GM18868 (cell line): ENCODE measurements at regions not wholly inside any gene's neighbourhood (a gene's known extent, or its start where the extent isn't known, plus 50 kb on each side); places are given as distances from the start of the nearest gene placed in this dataset.

Source experiments
- ATAC-seq: cut with Tn5 transposase; IDR thresholded peaks from one replicate; pipeline ENCODE4 v1.9.1; 2021; ENCODE audit warnings: mild to moderate bottlenecking, moderate library complexity; ENCODE audit not compliant: unreplicated experiment

DNA sequence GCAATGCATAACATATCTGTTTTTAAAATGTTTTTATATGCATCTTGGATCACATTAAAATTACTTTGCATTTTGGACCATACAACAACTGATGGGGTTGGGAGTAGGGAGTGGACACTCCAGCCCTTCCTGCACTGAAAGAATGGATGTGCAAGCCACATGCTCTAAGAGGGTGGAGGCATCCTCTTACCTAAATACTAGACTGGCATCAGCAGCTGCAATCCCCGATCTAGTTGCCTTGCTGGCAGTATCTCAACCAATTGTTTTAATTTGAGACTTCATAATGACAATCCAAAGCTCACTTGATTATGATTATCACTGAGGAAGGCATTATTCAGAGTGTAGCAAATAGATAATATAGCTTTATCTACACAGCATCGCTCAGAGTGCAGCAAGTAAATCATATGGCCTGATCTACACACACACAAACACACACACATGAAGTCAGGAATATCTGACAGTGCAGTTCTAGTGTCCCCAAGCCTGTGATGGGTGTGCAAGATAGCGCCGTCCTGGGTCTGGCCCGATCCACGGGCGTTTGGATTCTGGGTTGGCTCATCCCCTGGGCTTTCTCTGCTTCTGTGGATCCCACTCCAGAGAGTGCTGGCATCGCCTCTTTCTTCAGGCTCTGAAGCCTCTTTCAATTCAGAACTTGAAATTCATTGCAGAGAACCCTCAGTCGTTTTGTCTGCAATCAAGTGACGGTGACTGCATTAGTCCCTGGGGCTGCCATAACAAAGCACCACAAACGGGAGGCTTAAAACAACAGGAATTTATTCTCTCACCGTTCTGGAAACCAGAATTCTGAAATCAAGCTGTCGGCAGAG, 181.3 kb downstream of the ETS2 start:
- ATAC-seq, result no peak

DNA sequence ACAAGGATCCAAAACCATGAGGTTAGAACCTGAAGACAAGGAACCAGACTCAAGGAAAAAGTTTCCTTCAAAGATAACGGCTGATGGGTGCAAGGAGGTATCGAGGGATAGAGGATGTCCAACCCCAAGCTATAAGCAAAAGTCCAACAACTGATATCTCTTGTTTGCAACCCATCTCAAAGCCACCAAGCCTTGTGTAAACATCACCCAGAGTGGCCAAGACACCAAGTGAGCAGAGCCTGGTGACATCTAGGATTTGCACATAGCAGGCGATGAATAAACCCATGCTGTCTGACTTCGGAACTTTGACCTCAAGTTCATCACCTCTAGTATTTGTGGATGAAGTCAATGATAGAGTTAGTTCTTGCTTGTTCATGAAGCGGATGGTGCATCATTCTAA, 180.7 kb downstream of the ETS2 start:
- no peak for ATAC-seq

DNA sequence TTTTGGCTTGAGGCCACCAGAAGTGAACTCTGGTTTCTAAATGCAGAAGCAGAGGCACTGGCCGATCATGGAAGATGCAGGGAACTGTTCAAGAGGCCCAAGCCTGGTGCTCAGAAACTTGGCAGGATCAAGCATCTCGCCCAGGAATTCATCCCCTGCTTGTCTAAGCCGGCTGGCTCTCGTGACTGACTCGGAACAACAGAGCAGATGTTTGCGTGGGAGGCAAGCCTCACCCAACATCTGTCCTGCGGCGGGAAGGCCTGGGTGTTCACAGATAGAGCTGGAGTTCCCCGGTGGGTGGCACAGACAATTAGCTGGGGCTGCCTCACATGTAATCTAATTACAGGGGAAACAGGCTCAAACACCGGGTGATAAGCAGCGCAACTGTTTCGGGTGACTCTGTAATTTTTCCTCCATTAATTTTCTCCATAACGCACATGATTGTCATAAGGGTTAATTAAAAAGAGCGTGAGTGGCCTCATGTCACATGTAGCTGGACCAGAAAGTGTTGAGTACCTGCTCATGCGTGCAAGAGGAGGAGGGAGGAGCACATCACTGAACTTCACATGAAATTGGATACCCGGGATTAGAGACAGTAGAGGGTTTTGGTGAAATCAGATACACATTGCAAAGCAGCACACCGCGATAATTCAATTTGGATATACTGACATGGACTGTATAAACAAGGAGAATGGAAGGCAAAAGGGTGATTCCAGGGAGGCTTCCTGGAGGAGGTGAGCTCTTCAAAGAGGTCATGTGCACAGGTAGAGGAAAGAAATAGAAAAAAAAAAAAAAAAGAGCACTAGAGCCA, 180.0 kb downstream of the ETS2 start:
- ATAC-seq, result peak; percentile 90

DNA sequence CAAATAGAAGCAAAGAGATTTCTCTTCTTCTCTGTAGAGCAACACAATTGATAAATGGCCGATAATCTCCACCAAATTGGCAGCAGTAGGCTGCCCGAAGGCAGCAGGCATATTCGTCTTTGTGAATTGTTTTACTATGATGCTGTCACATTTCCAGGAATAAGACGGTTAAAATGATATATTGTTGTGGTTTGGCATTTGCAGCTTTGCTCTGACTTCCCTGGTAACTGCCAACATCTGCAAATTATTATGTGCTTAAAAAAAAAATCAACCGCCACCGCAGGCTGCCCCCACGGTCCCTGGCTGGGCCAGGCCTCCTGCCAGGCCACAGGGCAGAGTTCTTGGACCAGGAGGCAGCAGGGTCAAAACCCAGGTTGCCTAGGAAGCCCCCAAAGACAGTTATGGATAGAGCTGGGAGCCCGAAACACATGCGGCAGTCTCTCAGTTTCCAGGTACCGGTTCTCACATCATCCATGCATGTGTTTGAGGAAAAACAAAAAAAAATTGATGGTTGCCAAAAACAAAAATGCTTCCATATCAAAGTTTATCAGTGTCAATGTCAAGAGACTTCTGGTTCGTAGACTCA, 179.3 kb downstream of the ETS2 start:
- ATAC-seq, result no peak

DNA sequence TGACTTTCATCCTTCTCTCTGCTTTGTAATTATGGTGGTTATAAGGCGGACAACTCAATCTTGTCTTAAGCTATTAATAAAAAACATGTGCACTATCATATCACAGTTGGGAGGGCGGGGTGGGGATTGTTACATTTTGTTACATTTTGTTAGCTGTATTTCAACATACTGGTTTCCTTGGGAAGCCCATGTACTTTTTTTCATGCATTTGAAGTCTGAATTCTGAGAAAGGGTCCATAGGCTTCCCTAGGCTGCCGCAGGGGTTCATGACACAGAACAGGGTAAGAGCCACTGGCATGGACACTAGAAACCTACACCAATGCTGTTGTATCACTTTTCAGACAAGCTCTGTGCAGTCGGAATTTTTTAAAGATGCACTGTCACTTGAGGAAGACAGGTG, 178.8 kb downstream of the ETS2 start:
- ATAC-seq, result no peak

DNA sequence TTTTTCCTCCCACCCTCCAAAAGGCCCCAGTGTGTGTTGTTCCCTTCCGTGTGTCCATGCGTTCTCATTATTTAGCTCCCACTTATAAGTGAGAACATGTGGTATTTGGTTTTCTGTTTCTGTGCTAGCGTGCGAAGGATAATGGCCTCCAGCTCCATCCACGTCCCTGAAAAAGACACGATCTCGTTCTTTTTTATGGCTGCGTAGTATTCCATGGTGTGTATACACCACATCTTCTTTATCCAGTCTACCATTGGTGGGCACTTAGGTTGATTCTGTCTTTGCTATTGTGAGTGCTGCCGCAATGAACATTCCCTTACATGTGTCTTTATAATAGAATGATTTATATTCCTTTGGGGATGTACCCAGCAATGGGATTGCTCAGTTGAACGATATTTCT, 177.8 kb downstream of the ETS2 start:
- no peak for ATAC-seq

DNA sequence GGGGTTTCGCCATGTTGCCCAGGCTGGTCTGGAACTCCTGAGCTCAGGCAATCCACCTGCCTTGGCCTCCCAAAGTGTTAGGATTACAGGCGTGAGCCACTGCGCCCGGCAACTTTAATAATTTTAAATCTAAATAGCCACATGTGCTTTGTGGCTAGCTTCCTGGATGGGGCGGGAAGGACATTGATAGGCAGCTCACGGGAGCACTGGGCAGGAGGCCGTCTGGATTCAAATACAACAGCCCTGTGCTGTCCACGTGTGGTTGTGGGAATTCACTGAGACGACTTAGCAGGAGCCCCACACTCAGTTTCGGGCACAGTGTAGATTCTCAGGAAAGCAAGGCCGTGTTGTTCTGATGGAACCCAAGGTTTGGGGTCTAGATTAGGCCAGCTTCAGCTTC, 177.1 kb downstream of the ETS2 start:
- ATAC-seq, result no peak

DNA sequence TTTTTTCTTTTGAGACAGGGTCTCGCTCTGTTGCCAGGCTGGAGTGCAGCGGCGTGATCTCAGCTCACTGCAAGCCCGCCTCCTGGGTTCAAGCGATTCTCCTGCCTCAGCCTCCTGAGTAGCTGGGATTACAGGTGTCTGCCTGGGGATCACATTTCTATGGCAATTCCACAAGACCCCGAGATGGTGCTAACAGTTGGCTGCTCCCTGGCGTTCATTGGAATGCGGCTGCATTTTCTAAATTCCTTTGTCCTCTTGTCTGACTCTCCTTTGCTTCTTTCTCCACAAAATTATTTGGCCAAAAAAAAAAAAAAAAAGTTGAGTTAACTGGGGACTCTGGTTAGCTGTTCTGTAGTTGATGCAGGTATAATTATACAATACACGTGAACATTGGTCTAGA, 176.4 kb downstream of the ETS2 start:
- no peak for ATAC-seq

DNA sequence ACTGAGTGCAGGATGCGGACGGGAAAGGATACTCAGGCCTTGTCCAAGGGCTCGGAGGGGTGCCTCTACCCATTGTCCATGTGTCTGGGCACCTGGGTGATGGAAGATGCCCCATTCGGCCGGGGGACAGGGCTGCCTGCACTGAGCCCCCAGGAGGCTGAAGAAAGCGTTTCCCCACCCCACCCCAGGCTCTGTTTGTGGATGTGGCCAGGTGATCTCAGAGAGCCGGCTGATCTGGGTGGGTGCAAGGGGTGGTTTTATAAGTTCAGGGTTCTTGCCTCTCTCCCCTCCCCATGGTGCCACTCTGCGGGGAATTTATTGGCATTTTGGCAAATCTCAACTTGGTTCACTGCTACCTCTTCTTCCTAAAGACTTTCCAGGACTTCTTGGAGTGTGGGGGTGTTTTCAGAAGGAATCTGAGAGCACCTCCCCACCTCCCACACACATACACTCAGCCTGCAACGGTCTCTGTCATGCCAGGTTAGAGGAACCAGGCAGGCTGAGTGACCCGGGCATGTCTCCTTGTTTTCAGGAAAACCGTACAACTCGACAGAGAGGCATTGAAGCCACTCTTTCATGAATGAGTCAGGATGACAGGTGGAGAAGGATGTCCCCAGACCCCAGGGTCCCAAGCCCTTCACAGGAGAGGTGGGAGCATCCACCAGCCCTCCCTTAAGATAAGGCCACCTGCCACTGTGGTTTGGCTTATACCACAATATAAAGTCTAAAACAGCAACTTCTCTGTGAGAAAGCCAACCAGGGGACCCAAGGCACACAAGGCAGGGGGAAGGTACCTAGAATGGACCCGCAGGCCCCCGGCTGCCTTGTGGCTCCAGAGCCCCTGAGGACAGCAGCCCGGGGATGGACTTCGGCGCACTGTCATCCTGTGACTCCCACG, 174.9 kb downstream of the ETS2 start:
- no peak for ATAC-seq

DNA sequence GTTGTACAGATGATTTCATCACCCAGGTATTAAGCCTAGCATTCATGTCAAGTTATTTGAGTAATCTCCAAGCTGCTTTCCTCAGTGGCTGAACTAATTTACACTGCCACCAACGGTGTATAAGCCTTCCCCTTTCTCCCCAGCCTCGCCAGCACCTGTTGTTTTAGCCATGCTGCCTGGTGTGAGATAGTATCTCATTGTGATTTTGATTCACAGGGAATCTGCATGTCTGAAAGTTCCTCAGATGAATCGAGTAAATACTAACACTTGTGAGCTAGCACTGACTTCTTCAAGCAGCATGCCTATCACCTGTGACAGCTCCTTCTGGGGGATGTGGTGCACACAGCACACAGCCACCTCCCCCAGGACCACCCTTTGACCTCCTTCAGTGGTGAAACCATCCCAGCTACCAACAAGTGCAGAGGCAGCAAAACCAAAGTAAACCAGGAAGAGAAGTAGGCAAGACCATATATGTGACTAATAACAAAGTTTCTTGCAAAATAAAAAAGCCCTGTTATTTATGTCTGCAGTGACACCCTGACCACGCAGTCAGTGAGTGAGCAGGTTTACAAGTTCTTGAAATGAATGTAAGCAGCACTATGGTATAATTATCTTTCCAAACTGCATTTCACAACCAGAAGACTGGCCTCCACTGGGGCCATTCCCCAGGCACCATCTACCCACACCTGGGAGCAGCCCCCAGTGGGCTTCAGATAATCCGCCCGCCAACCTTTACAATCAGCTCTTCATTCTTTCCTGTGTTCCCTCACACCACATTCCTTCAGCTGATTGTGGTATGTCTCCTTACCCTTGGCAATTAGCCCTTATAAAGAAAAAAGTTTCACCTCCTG, 173.8 kb downstream of the ETS2 start:
- peak; percentile 87 for ATAC-seq

DNA sequence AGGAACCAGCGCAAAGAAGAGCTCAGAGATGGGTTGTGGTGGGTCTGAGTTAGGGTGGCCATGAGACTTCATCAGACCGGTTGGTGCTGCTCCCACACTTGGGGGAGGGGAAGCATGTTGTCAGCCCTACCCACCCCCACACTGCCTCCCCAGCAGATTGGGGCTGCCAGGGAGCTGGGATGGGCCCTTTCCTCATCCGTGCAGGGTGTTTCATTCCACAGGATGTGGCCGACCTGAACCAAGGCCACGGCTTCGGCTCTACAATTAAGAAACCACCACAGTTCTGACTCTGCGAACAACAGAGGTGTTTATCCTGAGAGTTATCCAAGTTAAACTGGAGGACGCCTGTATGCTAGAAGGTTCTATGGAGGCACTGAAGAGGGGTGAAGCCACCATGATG, 171.2 kb downstream of the ETS2 start:
- ATAC-seq, result no peak

DNA sequence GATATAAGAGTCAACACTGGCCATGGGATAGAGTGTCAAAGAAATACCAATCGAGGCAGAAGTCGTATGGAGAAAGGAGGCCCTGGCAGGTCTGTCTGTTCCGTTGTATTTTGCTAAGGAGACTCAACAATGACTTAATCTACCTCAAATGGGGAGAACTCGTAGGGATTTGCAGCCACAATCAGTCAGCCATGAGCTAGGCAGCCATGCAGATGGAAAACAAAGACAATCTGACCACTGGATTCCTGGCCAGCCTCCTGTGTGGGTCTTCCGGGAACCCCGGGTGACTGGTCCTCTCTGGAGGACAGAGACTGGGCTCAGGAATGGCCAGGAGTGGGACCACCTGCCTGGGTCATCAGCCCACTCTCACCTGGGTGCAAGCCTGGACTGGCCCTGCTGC, 167.8 kb downstream of the ETS2 start:
- no peak for ATAC-seq

DNA sequence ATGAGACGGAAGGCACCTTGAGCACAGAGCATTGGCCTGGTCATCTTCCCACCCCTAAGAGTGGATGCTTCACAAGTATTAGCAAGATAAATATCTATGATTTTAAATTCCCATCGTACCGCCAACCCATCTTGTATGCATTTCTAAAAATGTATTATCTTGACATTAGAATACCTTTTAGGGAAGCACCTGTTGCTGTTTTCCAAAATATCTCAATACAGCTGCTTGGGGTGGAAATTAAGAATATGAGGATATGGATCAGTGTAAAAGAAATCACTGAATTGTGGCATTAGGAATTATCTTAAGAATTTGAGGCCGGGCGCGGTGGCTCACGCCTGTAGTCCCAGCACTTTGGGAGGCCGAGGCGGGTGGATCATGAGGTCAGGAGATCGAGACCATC, 166.3 kb downstream of the ETS2 start:
- no peak for ATAC-seq

DNA sequence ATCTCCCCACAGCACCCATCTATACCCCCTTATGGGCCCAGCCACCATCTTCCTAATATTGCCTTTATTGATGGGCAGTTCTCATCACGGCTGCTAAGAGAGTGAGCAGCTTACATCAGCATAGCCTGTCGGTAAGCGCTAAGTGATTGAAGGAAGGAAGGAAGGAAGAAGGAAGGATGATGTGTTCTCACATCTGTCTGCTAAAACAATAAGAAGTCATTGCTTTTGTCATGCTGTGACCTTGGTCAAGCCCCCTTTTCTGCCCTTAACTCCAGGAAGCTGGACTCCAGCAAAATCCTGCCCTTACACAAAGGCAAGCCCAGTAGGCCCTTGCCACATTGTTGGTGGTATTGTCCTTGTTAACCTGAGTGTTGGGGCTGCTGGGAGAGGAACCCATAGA, 165.0 kb downstream of the ETS2 start:
- no peak for ATAC-seq

DNA sequence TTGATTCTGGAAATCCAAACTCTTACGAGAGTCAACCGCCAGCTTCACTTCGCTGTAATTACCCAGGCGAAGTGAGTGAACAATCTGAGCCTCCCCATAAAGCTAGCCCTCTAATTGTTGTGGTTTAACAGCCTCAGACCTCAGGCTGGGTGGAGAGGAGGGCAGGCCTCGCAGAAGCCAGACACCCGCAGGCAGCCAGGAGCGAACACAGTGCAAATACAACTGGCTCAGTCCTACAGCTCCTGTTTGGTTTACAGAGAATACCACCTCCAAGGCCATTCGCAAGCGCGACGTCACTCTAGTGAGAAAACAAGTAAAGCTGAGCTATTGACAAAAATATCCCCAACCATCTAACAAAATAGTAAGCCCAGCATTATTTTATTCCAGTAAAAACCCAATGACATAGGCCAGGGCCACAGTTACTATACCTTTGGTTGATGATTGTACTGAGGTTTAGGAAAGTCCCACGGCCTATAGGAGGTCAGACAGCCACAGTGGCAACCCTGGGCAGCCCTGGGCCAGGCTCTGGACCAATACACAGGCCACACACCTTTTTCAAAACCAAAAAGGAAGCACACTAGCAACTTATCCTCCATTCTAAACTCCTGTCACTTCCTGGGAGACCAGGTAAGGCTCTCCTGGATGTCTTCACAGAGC, 163.3 kb downstream of the ETS2 start:
- ATAC-seq, result no peak

DNA sequence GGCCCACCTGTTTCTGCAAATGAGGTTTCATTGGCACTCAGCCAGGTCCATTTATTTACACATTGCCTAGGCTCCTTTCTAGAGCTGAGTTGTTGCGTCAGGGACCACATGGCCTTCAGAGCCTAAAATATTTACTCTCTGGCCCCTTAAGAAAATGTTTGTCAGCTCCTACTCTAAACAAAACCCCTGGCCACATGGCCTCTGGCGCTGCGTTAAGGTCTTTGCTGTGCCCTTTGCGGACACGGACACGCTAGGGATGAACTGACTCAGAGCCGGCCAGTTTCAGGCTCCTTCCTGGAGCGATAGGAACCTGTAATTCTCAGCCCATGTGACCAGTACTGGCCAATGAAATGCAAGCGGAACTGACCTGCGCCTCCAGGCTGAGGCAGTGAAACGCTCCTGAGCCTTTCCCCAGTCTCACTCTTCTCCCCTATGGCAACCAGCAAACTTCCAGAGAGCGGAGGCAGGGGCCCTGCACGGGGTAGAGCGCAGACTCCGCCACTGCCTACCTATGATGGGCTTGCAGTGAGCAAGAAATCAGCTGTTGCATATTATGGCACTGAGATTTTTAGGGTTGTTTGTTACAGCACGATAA, 160.3 kb downstream of the ETS2 start:
- no peak for ATAC-seq

DNA sequence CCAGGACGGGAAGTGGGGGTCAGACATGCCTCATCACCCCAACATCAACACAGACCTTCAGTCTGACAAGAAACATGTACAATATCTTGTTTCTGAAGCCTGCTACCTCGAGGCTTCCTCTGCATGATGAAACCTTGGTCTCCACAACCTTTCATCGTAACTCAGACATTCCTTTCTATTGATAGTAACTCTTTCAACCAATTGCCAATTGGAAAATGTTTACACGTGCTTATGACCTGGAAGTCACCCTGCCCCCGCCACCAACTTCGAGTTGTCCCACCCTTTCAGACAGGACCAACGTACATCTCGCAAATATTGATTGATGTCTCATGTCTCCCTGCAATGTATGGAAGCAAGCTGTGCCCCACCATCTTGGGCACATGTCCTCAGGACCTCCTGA, 159.5 kb downstream of the ETS2 start:
- no peak for ATAC-seq

DNA sequence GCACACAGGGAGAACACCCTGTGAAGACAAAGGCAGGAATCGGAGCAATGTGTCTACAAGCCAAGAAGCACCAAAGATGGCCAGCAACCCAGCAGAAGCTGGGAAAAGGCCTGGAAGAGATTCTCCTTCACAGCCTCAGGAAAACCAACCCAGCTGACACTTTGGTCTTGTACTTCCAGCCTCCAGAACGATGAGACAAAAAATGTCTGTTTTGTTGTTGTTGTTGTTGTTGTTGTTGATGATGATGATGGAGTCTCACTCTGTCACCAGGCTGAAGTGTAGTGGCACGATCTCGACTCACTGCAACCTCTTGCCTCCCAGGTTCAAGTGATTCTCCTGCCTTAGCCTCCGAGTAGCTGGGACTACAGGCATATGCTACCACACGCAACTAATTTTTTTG, 157.3 kb downstream of the ETS2 start:
- no peak for ATAC-seq

DNA sequence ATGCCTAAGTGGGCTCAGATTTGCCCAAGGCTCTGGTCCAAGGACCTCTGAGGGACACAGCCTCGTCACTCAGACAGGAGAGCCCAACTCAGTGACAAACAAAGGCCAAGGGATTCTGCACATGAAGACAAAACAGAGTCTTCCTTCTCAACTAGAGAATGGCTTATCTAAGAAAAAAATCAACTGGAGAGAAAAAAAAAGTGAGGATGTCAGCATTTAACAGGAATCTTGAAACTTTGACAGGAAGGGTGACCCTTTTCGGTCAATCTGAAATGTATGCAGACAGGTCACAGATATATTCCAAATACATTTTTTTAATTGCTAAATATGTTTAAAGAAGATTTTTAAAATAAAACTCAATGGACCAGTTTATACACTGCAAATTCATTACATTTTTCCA, 154.5 kb downstream of the ETS2 start:
- no peak for ATAC-seq
